ENCODE measurements at regions not wholly inside any gene's neighbourhood (a gene's known extent, or its start where the extent isn't known, plus 50 kb on each side); places are given as distances from the start of the nearest gene placed in this dataset.
"Not testable (repeated sequence)": the region's sequence is repeated elsewhere in the genome, so short reads cannot be mapped to it uniquely, and the experiment has no call there.

DNA sequence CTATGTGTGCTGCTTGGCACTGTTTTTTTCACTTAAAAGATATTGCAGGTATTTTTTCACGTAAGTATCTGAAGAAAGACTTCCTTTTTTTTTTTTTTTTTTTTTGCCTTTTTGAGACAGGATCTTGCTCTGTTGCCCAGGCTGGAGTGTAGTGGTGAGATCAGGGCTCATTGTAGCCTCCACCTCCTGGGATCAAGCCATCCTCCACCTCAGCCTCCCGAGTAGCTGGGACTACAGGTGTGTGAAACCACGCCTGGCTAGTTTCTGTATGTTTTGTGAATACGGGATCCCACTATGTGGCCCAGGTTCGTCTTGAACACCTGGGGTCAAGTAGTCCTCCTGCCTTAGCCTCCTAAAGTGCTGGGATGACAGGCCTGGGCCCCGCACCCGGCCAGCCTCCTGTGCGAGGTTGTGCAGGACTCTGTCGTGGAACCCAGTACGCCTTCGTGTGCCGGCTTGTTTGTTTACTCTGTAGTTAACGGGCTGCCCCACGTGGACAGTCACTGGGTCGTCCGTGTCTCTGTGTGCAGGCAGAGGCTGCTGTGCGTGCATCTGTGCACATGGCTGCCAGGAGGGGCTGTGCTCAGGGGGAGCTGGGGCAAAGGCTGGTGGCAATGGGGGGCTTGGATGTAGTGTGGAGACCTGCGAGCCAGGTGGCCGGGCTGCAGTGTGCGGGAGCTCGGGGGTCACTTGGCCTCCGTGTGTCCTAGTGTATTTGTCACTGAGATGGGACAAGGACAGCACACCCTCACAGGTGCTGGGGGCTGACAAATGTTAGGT lies 179.5 kb downstream of the ADRA2C start:
- Histone ChIP-seq H2AFZ (ENCODE audit: low read depth, low read length) (no peak overlapping the region), H3K4me3 (no peak overlapping the region), H3K36me3 (ENCODE audit: control insufficient read depth, insufficient read depth, low read length) (no peaks in the 10 kb centered on the region; the same call in 2 of the 3 replicates), H3K9me1 (ENCODE audit: control insufficient read depth, insufficient read depth, low read length) (no peaks in the 10 kb centered on the region), H3K27ac (ENCODE audit: extremely low read depth, low read depth, low read length) (no peak overlapping the region), H3K4me1 (replicated peaks in 1 of 2; ENCODE audit: control insufficient read depth in 2 of 2, insufficient read depth in 2 of 2, low read length in 2 of 2) (peaks cover 0 to 8% of the 10 kb centered on the region in 2 experiments; a peak in 2 of 5 replicates), H3K9me3 (replicated peaks; ENCODE audit: control insufficient read depth, insufficient read depth, low read depth, low read length) (no peaks in the 10 kb centered on the region), H4K20me1 (replicated peaks; ENCODE audit: control insufficient read depth, insufficient read depth, low read length) (0 out of 2 replicates have a peak, but pooled peaks cover 2% of the 10 kb centered on the region), H3K4me2 (ENCODE audit: insufficient read depth, low read length) (no peak overlapping the region), H3K27me3 (ENCODE audit: control insufficient read depth in 2 of 2, insufficient read depth in 2 of 2, low read length in 2 of 2) (no peaks in the 10 kb centered on the region), H3K9ac (ENCODE audit: insufficient read depth in 1 of 2, low read depth in 2 of 2, low read length in 2 of 2) (no peak overlapping the region), H3K79me2 (ENCODE audit: control insufficient read depth, insufficient read depth, low read length) (no peaks in the 10 kb centered on the region)
- in situ Hi-C loops (cut with MboI): loop anchor here (10.0 kb wide), 1 partner anchor 171 kb away; no protein-coding TSS in a partner anchor
- FAIRE-seq: no peak
- no peak for DNase-seq (ENCODE audit: extremely low read depth in 1 of 4, low spot score in 3 of 4)
- no peak for ATAC-seq
- intact Hi-C loops (cut with micrococcal nuclease): no loop called here
- POLR2A ChIA-PET: no interaction called here
- 81% methylated on average over 14 of the region's 22 CpGs for WGBS (ENCODE audit: insufficient coverage, low coverage, missing lambda C conversion rate)
- TF ChIP-seq, protein P1, sequence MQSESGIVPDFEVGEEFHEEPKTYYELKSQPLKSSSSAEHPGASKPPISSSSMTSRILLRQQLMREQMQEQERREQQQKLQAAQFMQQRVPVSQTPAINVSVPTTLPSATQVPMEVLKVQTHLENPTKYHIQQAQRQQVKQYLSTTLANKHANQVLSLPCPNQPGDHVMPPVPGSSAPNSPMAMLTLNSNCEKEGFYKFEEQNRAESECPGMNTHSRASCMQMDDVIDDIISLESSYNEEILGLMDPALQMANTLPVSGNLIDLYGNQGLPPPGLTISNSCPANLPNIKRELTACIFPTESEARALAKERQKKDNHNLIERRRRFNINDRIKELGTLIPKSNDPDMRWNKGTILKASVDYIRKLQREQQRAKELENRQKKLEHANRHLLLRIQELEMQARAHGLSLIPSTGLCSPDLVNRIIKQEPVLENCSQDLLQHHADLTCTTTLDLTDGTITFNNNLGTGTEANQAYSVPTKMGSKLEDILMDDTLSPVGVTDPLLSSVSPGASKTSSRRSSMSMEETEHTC (IDR thresholded peaks at IDR 0.05): no peak
- no peak for TF ChIP-seq U2AF1 (optimal IDR thresholded peaks at IDR 0.05; ENCODE audit: low read depth, low read length)
- no peak for TF ChIP-seq NR2F6 (CRISPR knock-in tag; IDR thresholded peaks at IDR 0.05)
- TF ChIP-seq ZNF121 (CRISPR knock-in tag; conservative IDR thresholded peaks at IDR 0.05): peak; percentile 76
- no peak for TF ChIP-seq EHMT2 (IDR thresholded peaks at IDR 0.05)
- no peak for TF ChIP-seq NONO (IDR thresholded peaks at IDR 0.05; ENCODE audit: low read depth in 2 of 2, low read length in 1 of 2)
- TF ChIP-seq TAL1 (IDR thresholded peaks at IDR 0.05): no peak
- no peak for TF ChIP-seq HMGN3 (IDR thresholded peaks at IDR 0.05; ENCODE audit: borderline replicate concordance, extremely low read depth, insufficient read length, low read depth, low read length)
- TF ChIP-seq, protein P2, sequence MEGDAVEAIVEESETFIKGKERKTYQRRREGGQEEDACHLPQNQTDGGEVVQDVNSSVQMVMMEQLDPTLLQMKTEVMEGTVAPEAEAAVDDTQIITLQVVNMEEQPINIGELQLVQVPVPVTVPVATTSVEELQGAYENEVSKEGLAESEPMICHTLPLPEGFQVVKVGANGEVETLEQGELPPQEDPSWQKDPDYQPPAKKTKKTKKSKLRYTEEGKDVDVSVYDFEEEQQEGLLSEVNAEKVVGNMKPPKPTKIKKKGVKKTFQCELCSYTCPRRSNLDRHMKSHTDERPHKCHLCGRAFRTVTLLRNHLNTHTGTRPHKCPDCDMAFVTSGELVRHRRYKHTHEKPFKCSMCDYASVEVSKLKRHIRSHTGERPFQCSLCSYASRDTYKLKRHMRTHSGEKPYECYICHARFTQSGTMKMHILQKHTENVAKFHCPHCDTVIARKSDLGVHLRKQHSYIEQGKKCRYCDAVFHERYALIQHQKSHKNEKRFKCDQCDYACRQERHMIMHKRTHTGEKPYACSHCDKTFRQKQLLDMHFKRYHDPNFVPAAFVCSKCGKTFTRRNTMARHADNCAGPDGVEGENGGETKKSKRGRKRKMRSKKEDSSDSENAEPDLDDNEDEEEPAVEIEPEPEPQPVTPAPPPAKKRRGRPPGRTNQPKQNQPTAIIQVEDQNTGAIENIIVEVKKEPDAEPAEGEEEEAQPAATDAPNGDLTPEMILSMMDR (IDR thresholded peaks at IDR 0.05 in 2 of 3, conservative IDR thresholded peaks at IDR 0.05 in 1 of 3; ENCODE audit: insufficient read depth in 2 of 3, low read depth in 1 of 3, low read length in 3 of 3): no peak
- no TSS peak for BruUV-seq (replicated peaks)
- CTCF ChIA-PET (ENCODE audit: low intra/inter-chr PET ratio): no interaction called here

DNA sequence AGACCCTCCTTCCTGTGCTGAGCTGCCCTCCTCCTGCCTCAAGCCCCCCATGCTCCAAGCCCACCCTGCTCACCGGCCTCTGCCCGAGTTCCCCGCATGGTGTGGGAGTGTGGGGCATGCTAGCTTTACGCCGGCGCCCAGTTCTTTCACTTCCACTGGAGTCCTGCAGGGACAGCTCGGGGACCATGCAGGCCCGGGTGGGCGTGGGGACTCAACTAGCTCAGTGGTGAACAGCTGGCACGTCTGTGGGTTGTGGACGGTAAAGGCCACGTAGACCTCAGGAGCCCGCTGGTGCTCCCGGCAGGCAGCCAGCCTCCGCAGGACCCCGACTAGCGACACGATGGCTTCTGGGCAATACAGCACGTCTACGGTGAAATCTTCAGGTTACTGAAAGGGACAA lies 180.4 kb downstream of the ADRA2C start:
- FAIRE-seq; H4K20me1 ChIP-seq (replicated peaks; ENCODE audit: control insufficient read depth, insufficient read depth, low read length); DNase-seq (ENCODE audit: extremely low read depth in 1 of 4, low spot score in 3 of 4); H3K4me3 ChIP-seq; H3K4me2 ChIP-seq (ENCODE audit: insufficient read depth, low read length); BruUV-seq (replicated peaks); H3K36me3 ChIP-seq (ENCODE audit: control insufficient read depth, insufficient read depth, low read length); H3K27me3 ChIP-seq (ENCODE audit: control insufficient read depth in 2 of 2, insufficient read depth in 2 of 2, low read length in 2 of 2); H2AFZ ChIP-seq (ENCODE audit: low read depth, low read length); H3K9ac ChIP-seq (ENCODE audit: insufficient read depth in 1 of 2, low read depth in 2 of 2, low read length in 2 of 2); H3K79me2 ChIP-seq (ENCODE audit: control insufficient read depth, insufficient read depth, low read length); H3K4me1 ChIP-seq (replicated peaks in 1 of 2; ENCODE audit: control insufficient read depth in 2 of 2, insufficient read depth in 2 of 2, low read length in 2 of 2); intact Hi-C loops (cut with micrococcal nuclease); H3K9me3 ChIP-seq (replicated peaks; ENCODE audit: control insufficient read depth, insufficient read depth, low read depth, low read length); POLR2A ChIA-PET; H3K27ac ChIP-seq (ENCODE audit: extremely low read depth, low read depth, low read length); H3K9me1 ChIP-seq (ENCODE audit: control insufficient read depth, insufficient read depth, low read length); ATAC-seq; CTCF ChIA-PET (ENCODE audit: low intra/inter-chr PET ratio): not testable (repeated sequence)
- 86% methylated on average over 16 of the region's 20 CpGs for WGBS (ENCODE audit: insufficient coverage, low coverage, missing lambda C conversion rate)
- in situ Hi-C loops (cut with MboI): loop anchor here (10.0 kb wide), 1 partner anchor 172 kb away; no protein-coding TSS in a partner anchor

Measured in K562 (cell line).